GM18502 (cell line): ENCODE measurements at regions not wholly inside any gene's neighbourhood (a gene's known extent, or its start where the extent isn't known, plus 50 kb on each side); places are given as distances from the start of the nearest gene placed in this dataset.

Experiments used
- ATAC-seq: cut with Tn5 transposase; IDR thresholded peaks from one replicate; pipeline ENCODE4 v1.9.1; 2021; ENCODE audit warnings: mild to moderate bottlenecking; ENCODE audit not compliant: unreplicated experiment, poor library complexity

- no peak for ATAC-seq
Measured at GRCh38 chr20:60585651-60586050, 627.4 kb downstream of the CDH26 start.

GRCh38 chr20:60586269-60587050 lies 628.2 kb downstream of the CDH26 start:
- ATAC-seq = no peak

- ATAC-seq = no peak
Measured at GRCh38 chr20:60587986-60588385, 629.8 kb downstream of the CDH26 start.

- no peak for ATAC-seq
Measured at GRCh38 chr20:60589623-60590022, 631.4 kb downstream of the CDH26 start.

GRCh38 chr20:60591172-60591799 lies 633.1 kb downstream of the CDH26 start:
- no peak for ATAC-seq

- ATAC-seq = no peak
Measured at GRCh38 chr20:60598528-60598927, 640.3 kb downstream of the CDH26 start.

GRCh38 chr20:60599381-60599780 lies 641.2 kb downstream of the CDH26 start:
- no peak for ATAC-seq

- ATAC-seq = no peak
Measured at GRCh38 chr20:60600036-60600435, 641.8 kb downstream of the CDH26 start.

- ATAC-seq = no peak
Measured at GRCh38 chr20:60624066-60624465, 628.0 kb upstream of the CDH4 start.

GRCh38 chr20:60627751-60628565 lies 624.1 kb upstream of the CDH4 start:
- ATAC-seq = no peak

- ATAC-seq = no peak
Measured at GRCh38 chr20:60628749-60629148, 623.3 kb upstream of the CDH4 start.

GRCh38 chr20:60629206-60629605 lies 622.9 kb upstream of the CDH4 start:
- ATAC-seq = no peak

GRCh38 chr20:60630609-60631008 lies 621.5 kb upstream of the CDH4 start:
- ATAC-seq = no peak

- ATAC-seq = no peak
Measured at GRCh38 chr20:60631585-60632287, 620.3 kb upstream of the CDH4 start.

GRCh38 chr20:60632391-60633262 lies 619.4 kb upstream of the CDH4 start:
- no peak for ATAC-seq

- no peak for ATAC-seq
Measured at GRCh38 chr20:60634491-60635172, 617.4 kb upstream of the CDH4 start.

- ATAC-seq = no peak
Measured at GRCh38 chr20:60636417-60636816, 615.6 kb upstream of the CDH4 start.

- no peak for ATAC-seq
Measured at GRCh38 chr20:60637801-60638200, 614.3 kb upstream of the CDH4 start.
